ENCODE measurements at regions not wholly inside any gene's neighbourhood (a gene's known extent, or its start where the extent isn't known, plus 50 kb on each side); places are given as distances from the start of the nearest gene placed in this dataset.
A peak's percentile ranks its signal among the peaks of the same experiment; 100 is the strongest.
"Not testable (repeated sequence)": the region's sequence is repeated elsewhere in the genome, so short reads cannot be mapped to it uniquely, and the experiment has no call there.

DNA sequence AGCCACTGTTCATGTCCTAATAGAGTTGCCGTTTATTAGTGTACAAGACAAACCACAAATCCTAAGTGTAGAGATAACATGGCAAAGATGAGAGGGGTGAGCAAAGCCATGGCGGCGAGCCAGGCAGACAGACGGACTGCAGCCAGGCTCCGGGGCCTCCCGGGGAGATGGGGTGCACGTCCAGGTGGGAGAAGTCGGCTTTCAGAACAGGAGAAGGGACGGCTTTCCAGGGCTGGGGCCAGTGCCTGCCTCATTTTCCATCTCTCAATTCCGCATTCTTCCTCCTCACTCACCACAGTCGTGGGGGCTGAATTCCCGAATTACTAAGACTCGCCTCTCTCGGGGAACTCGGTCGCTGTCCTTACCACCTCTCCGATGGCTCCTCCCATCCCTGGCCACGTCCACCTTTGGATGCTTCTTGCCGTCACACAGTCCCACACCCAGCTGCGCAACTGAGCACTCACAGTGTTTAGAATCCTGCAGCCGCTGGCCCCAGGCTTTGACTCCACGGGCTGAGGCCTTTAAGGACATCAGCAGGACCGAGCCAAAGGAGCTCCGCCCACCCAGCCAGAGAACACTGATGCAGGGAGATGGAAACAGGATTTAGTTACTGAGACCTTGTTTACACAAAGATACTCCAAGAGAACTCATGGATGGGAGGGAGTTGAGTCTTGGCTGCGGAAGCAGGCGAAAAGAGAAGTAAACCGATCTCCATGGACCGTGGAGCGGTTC is 59.7 kb downstream of the RNF112 start:
- WGBS (ENCODE audit: insufficient coverage, low coverage, missing lambda C conversion rate): 5% methylated on average over 20 of the region's 29 CpGs
- BruUV-seq (replicated peaks): no TSS peak
- Histone ChIP-seq H3K9me3 (replicated peaks; ENCODE audit: control insufficient read depth, insufficient read depth, low read depth, low read length) (no peaks in the 10 kb centered on the region), H3K27me3 (ENCODE audit: control insufficient read depth in 2 of 2, insufficient read depth in 2 of 2, low read length in 2 of 2) (peaks cover 0 to 15% of the 10 kb centered on the region in 2 experiments; a peak in 2 of 5 replicates), H3K9ac (ENCODE audit: insufficient read depth in 1 of 2, low read depth in 2 of 2, low read length in 2 of 2) (no peak overlapping the region), H2AFZ (ENCODE audit: low read depth, low read length) (no peak overlapping the region), H3K79me2 (ENCODE audit: control insufficient read depth, insufficient read depth, low read length) (no peaks in the 10 kb centered on the region), H3K4me1 (replicated peaks in 1 of 2; ENCODE audit: control insufficient read depth in 2 of 2, insufficient read depth in 2 of 2, low read length in 2 of 2) (no peaks in the 10 kb centered on the region; a peak in 1 of 5 replicates), H3K36me3 (ENCODE audit: control insufficient read depth, insufficient read depth, low read length) (no peaks in the 10 kb centered on the region), H4K20me1 (replicated peaks; ENCODE audit: control insufficient read depth, insufficient read depth, low read length) (no peaks in the 10 kb centered on the region), H3K27ac (ENCODE audit: extremely low read depth, low read depth, low read length) (no peak overlapping the region), H3K9me1 (ENCODE audit: control insufficient read depth, insufficient read depth, low read length) (no peaks in the 10 kb centered on the region), H3K4me2 (ENCODE audit: insufficient read depth, low read length) (no peak overlapping the region), H3K4me3 (no peak overlapping the region)
- POLR2A ChIA-PET: no interaction called here
- ATAC-seq: no peak
- FAIRE-seq: no peak
- in situ Hi-C loops (cut with MboI): no loop called here
- intact Hi-C loops (cut with micrococcal nuclease): no loop called here
- DNase-seq (ENCODE audit: extremely low read depth in 1 of 4, low spot score in 3 of 4): no peak
- TF ChIP-seq RAD51 (IDR thresholded peaks at IDR 0.05; ENCODE audit: borderline replicate concordance, low read depth) (no peak), ILF3 (IDR thresholded peaks at IDR 0.05; ENCODE audit: borderline replicate concordance) (no peak), ZNF174 (CRISPR knock-in tag; IDR thresholded peaks at IDR 0.05) (no peak), ZC3H4 (CRISPR knock-in tag; IDR thresholded peaks at IDR 0.05; ENCODE audit: borderline replicate concordance) (no peak)
- CTCF ChIA-PET (ENCODE audit: low intra/inter-chr PET ratio): no interaction called here

DNA sequence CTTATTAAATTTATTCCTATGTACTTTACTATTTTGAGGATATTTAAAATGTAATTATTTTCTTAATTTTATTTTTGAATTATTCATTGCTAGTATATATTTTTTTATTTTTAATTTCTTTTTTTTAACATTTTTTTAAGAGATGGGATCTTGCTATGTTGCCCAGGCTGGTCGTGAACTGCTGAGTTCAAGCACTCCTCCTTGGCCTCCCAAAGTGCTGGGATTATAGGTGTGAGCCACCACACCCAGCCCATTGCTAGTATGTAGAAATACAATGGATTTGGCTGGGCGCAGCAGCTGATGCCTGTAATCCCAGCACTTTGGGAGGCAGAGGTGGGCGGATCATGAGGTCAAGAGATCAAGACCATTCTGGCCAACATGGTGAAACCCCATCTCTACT is 59.2 kb upstream of the SLC47A1 start:
- TF ChIP-seq ZNF121 (CRISPR knock-in tag; conservative IDR thresholded peaks at IDR 0.05): peak; percentile 61
- BruUV-seq (replicated peaks); H3K36me3 ChIP-seq (ENCODE audit: control insufficient read depth, insufficient read depth, low read length); intact Hi-C loops (cut with micrococcal nuclease); in situ Hi-C loops (cut with MboI); H3K4me3 ChIP-seq; H3K9ac ChIP-seq (ENCODE audit: insufficient read depth in 1 of 2, low read depth in 2 of 2, low read length in 2 of 2); H4K20me1 ChIP-seq (replicated peaks; ENCODE audit: control insufficient read depth, insufficient read depth, low read length); H2AFZ ChIP-seq (ENCODE audit: low read depth, low read length); H3K4me2 ChIP-seq (ENCODE audit: insufficient read depth, low read length); POLR2A ChIA-PET; H3K79me2 ChIP-seq (ENCODE audit: control insufficient read depth, insufficient read depth, low read length); FAIRE-seq; H3K9me3 ChIP-seq (replicated peaks; ENCODE audit: control insufficient read depth, insufficient read depth, low read depth, low read length); ATAC-seq; DNase-seq (ENCODE audit: extremely low read depth in 1 of 4, low spot score in 3 of 4); CTCF ChIA-PET (ENCODE audit: low intra/inter-chr PET ratio); H3K9me1 ChIP-seq (ENCODE audit: control insufficient read depth, insufficient read depth, low read length); H3K4me1 ChIP-seq (replicated peaks in 1 of 2; ENCODE audit: control insufficient read depth in 2 of 2, insufficient read depth in 2 of 2, low read length in 2 of 2); H3K27ac ChIP-seq (ENCODE audit: extremely low read depth, low read depth, low read length): not testable (repeated sequence)
- WGBS (ENCODE audit: insufficient coverage, low coverage, missing lambda C conversion rate): 0% methylated on average over 3 of the region's 3 CpGs
- peaks cover 0 to 15% of the 10 kb centered on the region in 2 experiments; a peak in 2 of 5 replicates for H3K27me3 ChIP-seq (ENCODE audit: control insufficient read depth in 2 of 2, insufficient read depth in 2 of 2, low read length in 2 of 2)

DNA sequence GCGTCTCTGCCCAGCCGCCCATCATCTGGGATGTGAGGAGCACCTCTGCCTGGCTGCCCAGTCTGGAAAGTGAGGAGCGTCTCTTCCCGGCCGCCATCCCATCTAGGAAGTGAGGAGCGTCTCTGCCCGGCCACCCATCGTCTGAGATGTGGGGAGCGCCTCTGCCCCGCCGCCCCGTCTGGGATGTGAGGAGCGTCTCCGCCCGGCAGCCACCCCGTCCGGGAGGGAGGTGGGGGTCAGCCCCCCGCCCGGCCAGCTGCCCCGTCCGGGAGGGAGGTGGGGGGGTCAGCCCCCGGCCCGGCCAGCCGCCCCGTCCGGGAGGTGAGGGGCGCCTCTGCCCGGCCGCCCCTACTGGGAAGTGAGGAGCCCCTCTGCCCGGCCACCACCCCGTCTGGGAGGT is 57.9 kb upstream of the SLC47A1 start:
- intact Hi-C loops (cut with micrococcal nuclease); H3K4me2 ChIP-seq (ENCODE audit: insufficient read depth, low read length); in situ Hi-C loops (cut with MboI); H3K27me3 ChIP-seq (ENCODE audit: control insufficient read depth in 2 of 2, insufficient read depth in 2 of 2, low read length in 2 of 2); CTCF ChIA-PET (ENCODE audit: low intra/inter-chr PET ratio); FAIRE-seq; H3K9me3 ChIP-seq (replicated peaks; ENCODE audit: control insufficient read depth, insufficient read depth, low read depth, low read length); H3K79me2 ChIP-seq (ENCODE audit: control insufficient read depth, insufficient read depth, low read length); DNase-seq (ENCODE audit: extremely low read depth in 1 of 4, low spot score in 3 of 4); ATAC-seq; H3K27ac ChIP-seq (ENCODE audit: extremely low read depth, low read depth, low read length); POLR2A ChIA-PET; H3K36me3 ChIP-seq (ENCODE audit: control insufficient read depth, insufficient read depth, low read length); H2AFZ ChIP-seq (ENCODE audit: low read depth, low read length); H3K4me3 ChIP-seq; H3K9ac ChIP-seq (ENCODE audit: insufficient read depth in 1 of 2, low read depth in 2 of 2, low read length in 2 of 2); H3K9me1 ChIP-seq (ENCODE audit: control insufficient read depth, insufficient read depth, low read length); BruUV-seq (replicated peaks); H4K20me1 ChIP-seq (replicated peaks; ENCODE audit: control insufficient read depth, insufficient read depth, low read length); H3K4me1 ChIP-seq (replicated peaks in 1 of 2; ENCODE audit: control insufficient read depth in 2 of 2, insufficient read depth in 2 of 2, low read length in 2 of 2): not testable (repeated sequence)
- no CpG with 5 or more reads among the region's 31 CpGs for WGBS (ENCODE audit: insufficient coverage, low coverage, missing lambda C conversion rate)

Measured in K562 (cell line).